ENCODE measurements at regions not wholly inside any gene's neighbourhood (a gene's known extent, or its start where the extent isn't known, plus 50 kb on each side); places are given as distances from the start of the nearest gene placed in this dataset.
"Not testable (repeated sequence)": the region's sequence is repeated elsewhere in the genome, so short reads cannot be mapped to it uniquely, and the experiment has no call there.

DNA sequence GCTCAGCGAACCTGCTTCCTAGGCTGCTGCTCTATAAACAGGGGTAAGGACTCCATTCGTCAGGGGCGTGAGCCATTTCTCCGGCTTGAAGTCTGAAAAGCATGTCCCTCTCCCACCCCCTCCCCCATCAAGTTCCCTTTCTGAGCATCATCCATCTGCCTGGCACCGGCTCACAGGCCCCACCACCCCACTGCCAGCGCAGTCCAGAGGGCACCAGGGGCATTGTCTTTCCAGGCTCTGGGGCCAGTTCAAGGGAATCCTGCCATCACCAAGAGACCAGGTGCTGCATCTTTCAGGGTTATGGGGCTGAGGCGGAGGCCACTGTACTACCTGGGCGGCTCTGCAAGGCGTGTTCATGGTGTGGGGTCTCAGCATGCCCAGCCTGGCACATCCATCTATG, 64.7 kb upstream of the EDAR start:
- no peak for ATAC-seq (ENCODE audit: poor library complexity)
- no peak for DNase-seq
- intact Hi-C loops (cut with DNase I), result no loop called here

DNA sequence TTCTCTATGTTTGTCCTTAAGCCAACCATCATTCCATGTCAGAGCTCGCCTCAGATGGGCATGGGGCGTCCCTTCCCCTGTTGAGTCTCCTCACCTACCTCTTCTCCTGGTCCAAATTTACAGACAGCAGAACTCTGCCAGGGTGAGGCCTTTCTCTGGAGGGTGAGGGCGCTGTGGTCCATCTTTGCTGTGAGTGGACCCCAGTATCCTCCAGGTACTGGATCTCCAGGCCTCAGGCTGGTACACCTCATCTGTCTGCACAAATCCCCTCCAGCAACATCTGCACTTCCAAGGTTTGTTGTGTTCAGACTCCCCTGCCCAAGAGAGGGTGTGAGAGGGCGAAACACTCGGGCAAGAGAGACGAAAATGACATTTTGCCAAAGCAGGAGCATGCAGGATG, 63.9 kb upstream of the EDAR start:
- intact Hi-C loops (cut with DNase I), result no loop called here
- no peak for DNase-seq
- ATAC-seq (ENCODE audit: poor library complexity), result no peak

DNA sequence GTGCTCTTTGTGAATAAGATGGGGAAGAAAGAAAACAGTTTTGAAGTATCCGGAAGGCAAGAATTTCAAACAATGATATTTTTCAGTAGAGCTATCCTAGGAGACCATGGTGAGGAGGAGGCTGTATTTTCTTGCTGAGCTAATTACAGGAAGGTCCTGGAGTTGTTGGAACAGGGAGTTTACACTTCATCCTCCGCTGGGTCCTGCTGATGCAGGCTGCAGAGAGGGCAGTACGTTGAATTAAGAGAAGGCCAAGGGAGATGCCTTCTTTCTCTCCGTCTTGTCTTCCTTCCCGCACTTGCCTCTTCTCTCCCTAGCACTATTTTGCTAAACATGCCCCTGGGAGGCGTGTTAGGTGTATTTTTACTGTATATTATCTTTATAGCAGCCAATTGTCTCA, 60.0 kb upstream of the EDAR start:
- DNase-seq, result no peak
- no peak for ATAC-seq (ENCODE audit: poor library complexity)
- intact Hi-C loops (cut with DNase I), result no loop called here

DNA sequence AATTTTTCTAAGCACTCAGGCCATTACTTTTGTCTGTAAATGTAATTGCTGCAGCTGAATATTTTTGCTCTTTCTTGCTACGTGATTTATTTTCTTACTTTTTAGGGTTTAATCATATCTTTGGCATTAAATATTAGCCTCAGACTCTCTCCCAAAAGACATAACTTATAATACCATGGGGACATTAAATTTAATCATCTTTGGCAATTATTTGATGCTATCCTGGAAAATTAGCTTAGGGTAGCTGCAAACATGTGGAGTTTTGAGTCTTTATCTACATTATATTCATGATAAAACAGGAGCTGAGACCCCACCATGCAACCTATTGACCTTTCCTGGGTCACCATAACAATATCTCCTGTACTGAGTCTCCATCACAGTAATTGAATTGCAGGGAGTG, 59.1 kb upstream of the EDAR start:
- no peak for DNase-seq
- intact Hi-C loops (cut with DNase I), result no loop called here
- ATAC-seq (ENCODE audit: poor library complexity), result no peak

DNA sequence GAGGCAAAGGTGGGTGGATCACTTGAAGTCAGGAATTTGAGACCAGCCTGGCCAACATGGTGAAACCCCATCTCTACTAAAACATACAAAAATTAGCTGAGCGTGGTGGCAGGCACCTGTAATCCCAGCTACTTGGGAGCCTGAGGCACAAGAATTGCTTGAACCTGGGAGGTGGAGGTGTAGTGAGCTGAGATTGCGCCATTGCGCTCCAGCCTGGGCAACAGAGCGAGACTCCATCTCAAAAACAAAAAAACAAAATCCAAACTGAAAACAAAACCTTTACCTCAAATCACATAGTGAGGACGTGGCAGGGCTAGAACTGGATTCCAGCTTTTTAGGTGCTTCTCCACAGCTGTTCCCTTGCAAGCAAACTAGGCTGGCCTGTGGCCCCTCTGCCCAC, 58.5 kb upstream of the EDAR start:
- not testable (repeated sequence) for DNase-seq

DNA sequence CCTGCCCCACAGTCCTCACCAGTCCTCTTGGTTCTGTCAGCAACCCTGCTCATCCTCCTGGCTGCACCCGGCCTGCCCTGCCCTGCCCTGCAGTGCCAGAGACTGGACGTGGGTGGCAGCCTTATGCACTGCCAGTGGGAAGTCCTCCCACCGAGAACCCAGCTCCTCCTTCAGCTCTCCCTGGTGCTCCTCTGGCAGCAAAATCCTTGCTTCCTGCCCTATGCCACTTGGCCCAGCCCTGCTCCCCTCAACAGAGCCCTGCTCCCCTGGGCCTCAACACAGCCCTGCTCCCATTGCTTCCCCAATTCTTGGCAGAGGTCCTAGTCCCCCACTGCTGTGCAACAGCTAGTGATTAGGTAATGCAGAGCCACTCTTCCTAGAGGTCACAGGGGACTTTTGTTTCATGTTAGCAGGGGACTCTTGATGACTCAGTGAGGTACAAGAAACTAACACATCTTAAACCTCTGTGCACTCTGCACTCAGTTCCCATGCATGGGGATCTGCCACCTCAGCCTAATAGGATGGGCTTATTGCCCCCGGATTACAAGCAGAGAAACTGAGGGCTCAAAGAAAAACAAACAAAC, 58.0 kb upstream of the EDAR start:
- ATAC-seq (ENCODE audit: poor library complexity) (peak; percentile 22), DNase-seq (no peak)
- intact Hi-C loops (cut with DNase I), result no loop called here

More for the DNA sequence above, 58.5 kb upstream of the EDAR start:
- intact Hi-C loops (cut with DNase I); ATAC-seq (ENCODE audit: poor library complexity): not testable (repeated sequence)

DNA sequence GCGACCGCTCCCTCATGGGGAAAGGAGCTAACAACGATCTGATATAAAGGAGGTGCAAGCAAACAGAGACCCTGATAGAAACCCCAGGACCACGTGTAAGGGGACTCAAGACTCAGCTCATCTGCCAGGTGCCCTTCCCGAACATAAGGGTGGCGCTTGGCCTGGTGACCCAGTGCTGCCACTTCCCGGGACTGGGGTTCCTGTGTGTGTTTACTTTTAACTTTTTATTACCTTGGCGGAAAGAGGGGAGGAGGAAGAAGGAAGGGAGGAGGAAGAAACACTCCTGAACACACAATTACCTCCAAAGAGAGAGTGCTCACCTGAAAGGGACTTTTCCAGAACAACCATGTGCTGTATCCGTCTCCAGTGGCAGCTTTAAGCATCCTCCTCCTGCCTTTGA, 56.5 kb upstream of the EDAR start:
- intact Hi-C loops (cut with DNase I), result no loop called here
- DNase-seq (no peak), ATAC-seq (ENCODE audit: poor library complexity) (no peak)

DNA sequence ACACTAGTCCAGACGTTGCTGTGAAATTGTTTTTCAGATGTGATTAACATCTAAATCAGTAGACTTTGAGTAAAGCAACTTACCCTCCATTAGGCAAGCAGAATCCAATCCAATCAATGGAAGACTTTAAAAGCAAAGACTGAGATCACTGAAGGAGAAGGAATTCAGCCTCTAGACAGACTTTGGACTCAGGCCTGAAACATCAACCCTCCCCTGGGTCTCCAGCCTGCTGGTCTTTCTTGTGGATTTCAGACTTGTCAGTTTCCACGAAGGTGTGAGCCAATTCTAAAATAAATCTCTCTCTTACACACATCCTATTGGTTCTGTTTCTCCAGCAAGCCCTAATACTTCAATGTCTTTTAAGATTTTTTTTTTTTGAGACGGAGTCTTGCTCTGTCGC, 50.0 kb upstream of the EDAR start:
- DNase-seq, result no peak
- intact Hi-C loops (cut with DNase I), result no loop called here
- ATAC-seq (ENCODE audit: poor library complexity), result no peak
